Pancreas (tissue), 10 donors: ENCODE measurements at regions not wholly inside any gene's neighbourhood (a gene's known extent, or its start where the extent isn't known, plus 50 kb on each side); places are given as distances from the start of the nearest gene placed in this dataset.

Experiments used
- ATAC-seq, 4 donors: fragments of 200-7000 bp; cut with Tn5 transposase; one replicate each; pipeline versions ENCODE4 v1.8.0 to v1.9.1; 2020; ENCODE audit warnings: mild to moderate bottlenecking in 4 of 4, moderate library complexity in 4 of 4
- DNase-seq, 6 donors: peaks; one replicate each; pipeline ENCODE4 v3.0.0-alpha.2; 2020
- FAIRE-seq: peaks from 2 replicates; lab custom pipeline; 2012; peaks lifted over from hg19 to GRCh38; lab: Jason Lieb, UNC
- H3K27ac ChIP-seq, 4 donors: fragments of 200-600 bp; sonication (generic); 1 replicate in 3 of 4; 2 replicates in 1 of 4; pipeline versions ENCODE4 v1.5.0 to v1.8.0; 2020
- H3K27me3 ChIP-seq, 4 donors: fragments of 200-600 bp; one replicate each; pipeline ENCODE4 v1.8.0; 2021
- H3K36me3 ChIP-seq, 3 donors: fragments of 200-600 bp; sonication (generic) in 1 of 3; one replicate each; pipeline versions ENCODE4 v1.5.0 to v1.8.0; 2020 to 2021
- H3K4me1 ChIP-seq, 3 donors: fragments of 200-600 bp; one replicate each; pipeline ENCODE4 v1.8.0; 2021
- H3K4me3 ChIP-seq, 4 donors: fragments of 200-600 bp; sonication (generic) in 2 of 4; one replicate each; pipeline versions ENCODE4 v1.5.0 to v1.8.0; 2020 to 2021
- H3K9me3 ChIP-seq, 4 donors: fragments of 200-600 bp; one replicate each; pipeline ENCODE4 v1.8.0; 2021
- CTCF ChIP-seq, 4 donors: fragments of 200-600 bp; sonication (generic) in 3 of 4; IDR thresholded peaks; one replicate each; pipeline versions ENCODE4 v1.5.0 to v1.8.0; 2021; ENCODE audit warnings: antibody characterized with exemption in 4 of 4
- WGBS, 2 donors: extraction: QIAGEN DNeasy Blood & Tissue Kit; methylation state at CpG; one replicate each; pipeline ENCODE4 v1.1.7; 2013; 5-methylcytosine and 5-hydroxymethylcytosine counted together
- intact Hi-C, 3 donors: fragments of 100-400 bp; cut with DNase I; formaldehyde crosslinking; loops; one replicate each; pipeline versions ENCODE4 v1.11.1 to v1.14.2; 2022
- donor health status: healthy with polysubstance abuse.
- donor health status: DM: no; HTN: no; CAD: no; lungs with moderate emphysema.
- donor health status: DM: no; HTN: no; CAD: no.
- donor health status: control.
- donor health status: control.
- donor health status: Bipolar disorder and iron deficiency.
- donor health status: DM: yes; HTN: yes; CAD: no.
- donor health status: DM: no; HTN: no; CAD: no.
- donor health status: DM: no; HTN: no; CAD: no.
- donor health status: DM: yes; HTN: yes; CAD: no.

- intact Hi-C loops = no loop called here
- FAIRE-seq (no peak), DNase-seq (peak in 5 of 6 donors; percentile 27 to 54 (median 43)), ATAC-seq (peak; percentile 76 to 90 (median 86))
- H3K27me3 ChIP-seq = no peaks in the 10 kb centered on the region
- H3K27ac ChIP-seq = peak overlapping the region; percentile 54 to 75 (median 62)
- 54 to 55% methylated on average over 12 of the region's 12 CpGs for WGBS, 2 donors
- H3K36me3 ChIP-seq = no peaks in the 10 kb centered on the region
- peaks cover 0 to 8% (median 4%) of the 10 kb centered on the region in 3 donors for H3K4me1 ChIP-seq
- TF ChIP-seq CTCF (IDR thresholded peaks at IDR 0.05) = no peak
- no peak overlapping the region for H3K4me3 ChIP-seq
- no peaks in the 10 kb centered on the region for H3K9me3 ChIP-seq
Measured at GRCh38 chr17:72338847-72339790, 218.3 kb downstream of the SOX9 start.

DNA sequence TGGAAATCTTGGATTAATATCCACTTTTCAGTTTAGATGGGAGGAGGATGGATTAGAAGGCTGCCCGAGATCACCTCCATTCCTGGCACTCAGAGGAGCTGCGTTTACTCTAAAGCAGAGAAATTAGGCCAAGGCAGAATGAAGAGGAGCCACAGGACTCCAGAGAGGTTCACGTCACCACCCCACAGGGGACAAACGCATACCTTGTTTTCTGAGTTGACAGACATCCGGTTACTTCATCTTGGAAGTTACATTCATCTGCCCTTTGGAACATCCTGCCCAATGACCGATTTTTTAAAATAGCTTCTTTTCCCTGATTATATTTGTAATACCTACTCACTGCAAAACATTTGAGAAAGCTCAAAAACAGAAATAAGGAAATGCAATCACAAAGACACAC, 220.0 kb downstream of the SOX9 start:
- Histone ChIP-seq H3K27ac (no peak overlapping the region), H3K36me3 (no peaks in the 10 kb centered on the region), H3K9me3 (no peaks in the 10 kb centered on the region), H3K4me1 (peaks cover 0 to 8% (median 4%) of the 10 kb centered on the region in 3 donors), H3K27me3 (no peaks in the 10 kb centered on the region), H3K4me3 (no peak overlapping the region)
- DNase-seq (peak in 1 of 6 donors; percentile 13), FAIRE-seq (no peak), ATAC-seq (no peak)
- intact Hi-C loops = no loop called here
- WGBS, 2 donors = 81 to 83% methylated on average over 6 of the region's 6 CpGs
- no peak for TF ChIP-seq CTCF (IDR thresholded peaks at IDR 0.05)

DNA sequence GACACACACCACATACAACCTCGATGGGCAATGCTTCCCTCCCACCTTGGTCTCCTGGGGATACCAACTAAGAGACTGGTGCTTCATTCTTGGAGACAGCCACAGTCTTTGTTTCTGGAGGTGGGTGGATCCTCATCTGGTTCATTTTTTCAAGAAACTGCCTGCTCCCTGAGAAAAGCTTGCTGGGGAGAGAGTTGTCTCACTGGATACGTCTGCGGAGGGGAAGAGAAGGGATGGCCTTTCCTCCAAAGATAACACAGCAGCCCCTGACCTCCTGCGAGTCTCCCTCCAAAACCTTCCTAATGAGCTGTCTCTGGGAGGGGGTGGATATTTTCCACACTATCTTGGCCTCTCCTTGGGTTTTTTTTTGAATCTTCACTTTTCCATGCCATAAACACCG, 221.2 kb downstream of the SOX9 start:
- no peak overlapping the region for H3K4me3 ChIP-seq
- FAIRE-seq (no peak), ATAC-seq (no peak), DNase-seq (peak in 1 of 6 donors; percentile 13)
- TF ChIP-seq CTCF (IDR thresholded peaks at IDR 0.05) = no peak
- peaks cover 0 to 8% (median 4%) of the 10 kb centered on the region in 3 donors for H3K4me1 ChIP-seq
- H3K27me3 ChIP-seq = no peaks in the 10 kb centered on the region
- WGBS, 2 donors = 78 to 82% methylated on average over 5 of the region's 5 CpGs
- H3K27ac ChIP-seq = no peak overlapping the region
- no peaks in the 10 kb centered on the region for H3K9me3 ChIP-seq
- intact Hi-C loops = no loop called here
- no peaks in the 10 kb centered on the region for H3K36me3 ChIP-seq

DNA sequence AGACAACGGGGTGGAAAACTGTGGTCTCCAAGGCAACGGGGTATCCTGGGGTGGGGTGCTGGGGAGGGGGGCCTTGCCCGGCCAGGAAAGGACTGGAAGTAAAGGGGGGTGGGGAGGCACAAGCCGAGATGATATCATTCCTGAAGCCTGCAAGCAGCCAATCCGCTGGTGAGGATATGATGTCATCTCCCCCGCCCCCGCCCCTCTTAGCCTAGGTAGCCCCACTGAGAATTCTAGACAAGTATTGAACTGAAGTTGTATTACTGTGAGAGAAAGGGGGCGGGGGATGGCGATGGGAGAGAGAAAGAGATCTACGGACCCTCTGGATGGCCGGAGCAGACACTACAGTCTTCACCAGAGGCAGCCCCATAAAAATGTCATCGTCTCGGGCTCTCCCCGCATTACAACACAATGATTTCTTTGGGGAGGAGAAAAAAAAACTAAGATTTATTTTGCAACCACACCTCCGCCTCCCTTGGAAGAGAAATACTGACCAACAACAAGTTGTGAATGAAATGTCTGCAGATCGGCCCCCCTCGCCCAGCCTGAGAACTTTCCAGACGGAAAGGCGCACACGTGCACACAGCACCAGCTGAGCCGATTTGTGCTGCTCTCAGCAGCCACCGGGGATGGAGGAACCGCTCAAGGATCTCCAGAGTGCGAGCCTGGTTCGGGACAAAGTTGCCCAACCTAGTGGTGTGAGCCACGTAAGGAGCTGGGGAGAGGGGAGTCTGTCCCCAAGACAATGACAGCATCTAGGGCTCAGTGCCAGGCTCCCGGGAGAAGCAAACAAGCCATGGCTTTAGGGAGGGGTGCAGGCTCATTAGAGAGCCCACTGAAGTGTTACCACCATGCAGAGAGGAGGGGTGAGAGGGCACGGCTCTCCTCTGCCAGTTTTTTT, 222.1 kb downstream of the SOX9 start:
- H3K27me3 ChIP-seq = no peaks in the 10 kb centered on the region
- TF ChIP-seq CTCF (IDR thresholded peaks at IDR 0.05) = no peak
- intact Hi-C loops = no loop called here
- ATAC-seq (peak in 1 of 4 donors; percentile 17), DNase-seq (peak in 1 of 6 donors; percentile 25), FAIRE-seq (no peak)
- H3K27ac ChIP-seq = no peak overlapping the region
- peaks cover 0 to 7% (median 4%) of the 10 kb centered on the region in 3 donors for H3K4me1 ChIP-seq
- H3K4me3 ChIP-seq = no peak overlapping the region
- H3K9me3 ChIP-seq = no peaks in the 10 kb centered on the region
- WGBS, 2 donors = 77 to 82% methylated on average over 28 of the region's 28 CpGs
- no peaks in the 10 kb centered on the region for H3K36me3 ChIP-seq
